Stimulated activated CD8-positive, alpha-beta memory T cell treated with anti-CD3 and anti-CD28 coated beads, Interleukin-2, amount 100 ng/mL, for 48 hours (primary cell): ENCODE measurements at regions not wholly inside any gene's neighbourhood (a gene's known extent, or its start where the extent isn't known, plus 50 kb on each side); places are given as distances from the start of the nearest gene placed in this dataset.
"Not testable (repeated sequence)": the region's sequence is repeated elsewhere in the genome, so short reads cannot be mapped to it uniquely, and the experiment has no call there.

Experiments
- DNase-seq, 2 donors: peaks; one replicate each; pipeline ENCODE4 v3.0.0-alpha.2; 2020; ENCODE audit warnings: low read depth in 2 of 2

GRCh38 chr19:29154163-29154562 lies 58.8 kb downstream of the UQCRFS1 start:
- no peak for DNase-seq

DNA sequence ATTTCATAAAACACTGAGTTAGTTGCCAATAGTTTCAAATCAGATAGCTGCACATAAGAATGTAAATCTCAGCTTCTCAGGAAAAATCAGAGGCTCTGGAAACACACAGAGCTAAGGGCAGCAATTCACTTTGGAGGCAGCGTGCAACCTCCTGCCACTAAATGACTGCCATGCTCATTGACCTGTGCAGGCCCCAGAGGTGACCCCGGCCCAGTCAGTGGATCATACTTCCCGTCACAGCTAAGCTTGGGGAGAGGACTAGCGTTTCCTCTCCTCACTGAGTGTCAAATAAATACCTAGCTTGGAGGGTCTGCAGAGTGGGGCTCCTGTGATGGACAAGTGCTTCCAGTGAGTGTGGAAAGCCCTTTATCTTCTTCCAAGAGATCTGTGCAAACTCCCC lies 67.2 kb downstream of the UQCRFS1 start:
- no peak for DNase-seq

GRCh38 chr19:29143183-29143582 lies 69.8 kb downstream of the UQCRFS1 start:
- DNase-seq, result no peak

- DNase-seq, result no peak
Observed at GRCh38 chr19:29139227-29139626, 73.7 kb downstream of the UQCRFS1 start.

DNA sequence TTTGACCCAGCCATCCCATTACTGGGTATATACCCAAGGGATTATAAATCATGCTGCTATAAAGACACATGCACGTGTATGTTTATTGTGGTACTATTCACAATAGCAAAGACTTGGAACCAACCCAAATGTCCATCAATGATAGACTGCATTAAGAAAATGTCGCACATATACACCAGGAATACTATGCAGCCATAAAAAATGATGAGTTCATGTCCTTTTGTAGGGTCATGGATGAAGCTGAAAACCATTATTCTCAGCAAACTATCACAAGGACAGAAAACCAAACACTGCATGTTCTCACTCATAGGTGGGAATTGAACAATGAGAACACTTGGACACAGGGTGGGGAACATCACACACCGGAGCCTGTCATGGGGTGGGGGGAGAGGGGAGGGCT lies 74.7 kb downstream of the UQCRFS1 start:
- DNase-seq, result not testable (repeated sequence)

- no peak for DNase-seq
Observed at GRCh38 chr19:29131456-29131855, 81.5 kb downstream of the UQCRFS1 start.

GRCh38 chr19:29129148-29129547 lies 83.8 kb downstream of the UQCRFS1 start:
- no peak for DNase-seq

GRCh38 chr19:29128203-29128602 lies 84.7 kb downstream of the UQCRFS1 start:
- DNase-seq, result no peak

GRCh38 chr19:29122185-29122584 lies 90.8 kb downstream of the UQCRFS1 start:
- DNase-seq, result no peak

DNA sequence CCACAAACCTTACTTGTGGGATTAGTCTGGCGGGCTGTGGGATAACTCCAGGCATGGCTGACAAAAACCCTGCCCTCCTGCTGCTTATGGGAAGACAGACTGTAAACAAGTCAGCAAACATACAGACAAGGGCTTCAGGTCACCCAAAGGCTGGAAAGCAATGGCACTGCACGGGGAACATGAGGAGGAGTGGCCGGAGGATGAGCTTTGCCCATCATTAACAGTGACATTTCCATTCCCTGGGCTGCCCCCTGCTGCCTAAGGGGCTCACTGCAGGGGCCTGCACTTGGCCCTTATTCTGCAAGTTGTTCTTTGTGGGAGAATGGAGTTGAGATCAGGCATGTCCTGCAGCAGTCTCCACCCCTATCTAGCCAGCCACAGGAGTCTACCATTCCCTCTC lies 91.3 kb downstream of the UQCRFS1 start:
- DNase-seq, result no peak

DNA sequence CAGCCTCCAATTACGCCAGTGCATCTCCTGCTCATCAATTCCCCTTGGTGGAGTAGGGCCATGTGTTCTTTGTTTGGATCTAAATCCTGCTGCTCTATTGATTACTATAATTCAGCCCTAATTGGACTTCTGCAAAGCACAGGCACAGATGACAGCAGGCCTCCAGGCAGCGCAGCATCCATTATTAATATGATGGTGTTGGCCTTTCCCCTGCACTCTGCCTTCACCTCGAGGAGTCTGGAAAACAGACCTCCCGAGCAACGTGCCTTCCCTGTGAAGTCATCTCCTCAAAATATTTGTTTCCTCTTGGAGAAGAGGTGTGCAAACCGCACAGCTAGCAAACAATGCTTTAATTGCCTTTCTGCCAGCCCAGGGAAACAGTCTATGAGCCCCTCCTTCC lies 92.5 kb downstream of the UQCRFS1 start:
- no peak for DNase-seq

- no peak for DNase-seq
Observed at GRCh38 chr19:29119590-29119989, 93.4 kb downstream of the UQCRFS1 start.

DNA sequence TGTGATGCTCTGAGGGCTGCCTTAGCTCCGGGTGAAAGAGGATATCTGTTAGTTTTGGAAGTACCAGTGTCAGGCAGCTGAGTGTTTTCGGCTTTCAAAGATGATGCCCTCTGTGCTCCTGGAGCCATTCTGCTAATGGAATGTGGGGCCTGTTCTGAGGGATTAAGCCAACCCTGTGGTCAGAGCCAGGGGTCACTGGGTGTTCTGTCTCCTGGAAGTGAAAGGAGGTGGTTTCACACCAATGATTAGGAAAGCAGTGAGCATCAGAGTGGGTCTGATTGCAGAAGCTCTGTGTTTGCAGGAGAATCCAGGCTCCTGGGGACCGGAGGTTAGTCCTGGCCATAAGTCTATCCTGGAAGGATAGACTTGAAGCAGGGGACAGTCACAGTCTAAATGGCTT lies 94.6 kb downstream of the UQCRFS1 start:
- DNase-seq, result no peak

GRCh38 chr19:29117926-29118325 lies 95.0 kb downstream of the UQCRFS1 start:
- no peak for DNase-seq

DNA sequence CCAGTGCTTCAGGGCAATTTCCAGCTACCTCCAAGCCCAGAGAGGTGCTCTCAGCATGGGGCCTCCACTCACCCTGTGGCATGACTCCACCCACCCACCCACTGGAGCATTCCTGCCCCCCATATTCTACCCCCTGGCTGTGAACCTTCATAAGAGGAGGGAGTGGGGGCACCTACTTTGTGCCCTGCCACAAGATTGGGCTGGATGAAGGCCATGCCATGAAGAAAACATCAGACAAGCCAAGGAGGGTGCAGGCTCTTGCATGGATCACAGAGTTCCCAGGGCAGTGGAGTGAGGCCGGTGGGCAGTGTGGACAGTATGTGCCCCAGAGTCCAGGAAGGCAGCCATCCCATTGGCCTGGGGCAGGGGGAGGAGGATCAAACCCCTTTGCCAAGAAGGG lies 97.8 kb downstream of the UQCRFS1 start:
- DNase-seq, result no peak

- no peak for DNase-seq
Observed at GRCh38 chr19:29113838-29114237, 99.1 kb downstream of the UQCRFS1 start.

GRCh38 chr19:29111576-29111975 lies 101.4 kb downstream of the UQCRFS1 start:
- DNase-seq, result no peak

- no peak for DNase-seq
Observed at GRCh38 chr19:29107831-29108230, 105.1 kb downstream of the UQCRFS1 start.

- no peak for DNase-seq
Observed at GRCh38 chr19:29106346-29106885, 106.5 kb downstream of the UQCRFS1 start.

- no peak for DNase-seq
Observed at GRCh38 chr19:29105629-29106292, 107.2 kb downstream of the UQCRFS1 start.

- DNase-seq, result no peak
Observed at GRCh38 chr19:29104605-29105241, 108.2 kb downstream of the UQCRFS1 start.

GRCh38 chr19:29098863-29099481 lies 114.0 kb downstream of the UQCRFS1 start:
- DNase-seq, result no peak

GRCh38 chr19:29098091-29098490 lies 114.9 kb downstream of the UQCRFS1 start:
- DNase-seq, result no peak
